GM21390 (cell line): ENCODE measurements at regions not wholly inside any gene's neighbourhood (a gene's known extent, or its start where the extent isn't known, plus 50 kb on each side); places are given as distances from the start of the nearest gene placed in this dataset.
"Not testable (repeated sequence)": the region's sequence is repeated elsewhere in the genome, so short reads cannot be mapped to it uniquely, and the experiment has no call there.

Experiments
- ATAC-seq: cut with Tn5 transposase; IDR thresholded peaks from one replicate; pipeline ENCODE4 v1.9.1; 2021; ENCODE audit not compliant: unreplicated experiment

DNA sequence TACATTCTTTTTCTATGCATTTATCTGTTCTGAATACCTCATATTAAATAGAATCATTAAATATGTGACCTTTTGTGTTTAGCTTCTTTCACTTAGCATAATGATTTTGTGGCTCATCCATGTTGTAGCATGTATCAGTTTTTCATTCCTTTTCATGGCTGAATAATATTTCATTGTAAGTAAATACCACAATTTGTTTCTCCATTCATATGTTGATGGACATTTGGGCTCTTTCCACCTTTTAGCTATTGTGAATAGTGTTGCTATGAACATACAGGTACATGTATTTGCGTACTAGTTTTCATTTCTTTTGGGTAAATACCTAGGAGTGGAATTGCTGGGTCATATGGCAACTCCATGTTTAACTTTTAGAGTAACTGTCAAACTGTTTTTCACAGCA is 85.1 kb downstream of the GNL3L start:
- ATAC-seq, result no peak

DNA sequence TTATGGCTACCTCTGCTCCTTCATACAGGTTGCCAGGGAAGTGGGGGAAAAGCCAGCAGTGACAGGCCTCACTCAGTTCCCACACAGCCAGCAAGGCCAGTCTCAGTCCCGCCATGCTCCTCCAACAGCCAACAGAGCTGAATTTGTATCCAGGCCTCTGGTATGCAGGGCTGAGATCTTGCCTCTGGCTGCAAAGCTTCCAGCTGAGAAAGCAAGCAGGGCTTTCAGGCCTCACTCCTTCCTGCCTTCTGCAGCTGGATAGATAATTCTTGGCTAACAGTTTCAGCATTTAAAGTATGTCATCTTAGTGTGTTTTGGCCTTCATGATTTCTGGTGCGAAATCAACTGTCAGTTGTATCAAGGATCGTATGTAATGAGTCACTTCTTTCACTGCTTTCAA is 103.6 kb downstream of the GNL3L start:
- ATAC-seq, result no peak

DNA sequence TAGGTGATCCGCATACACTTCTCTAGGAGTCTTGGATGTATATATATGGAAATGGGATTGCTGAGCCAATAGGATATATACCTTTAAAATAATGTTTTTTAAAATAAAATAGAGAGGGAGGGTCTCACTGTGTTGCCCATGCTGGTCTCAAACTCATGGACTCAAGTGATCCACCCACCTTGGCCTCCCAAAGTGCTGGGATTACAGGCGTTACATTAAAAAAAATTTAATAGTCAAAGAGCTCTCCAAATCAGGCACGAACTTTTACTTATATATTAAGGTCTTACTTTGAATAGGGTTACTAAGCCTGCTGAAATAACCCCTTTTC is 109.0 kb downstream of the GNL3L start:
- ATAC-seq, result no peak

DNA sequence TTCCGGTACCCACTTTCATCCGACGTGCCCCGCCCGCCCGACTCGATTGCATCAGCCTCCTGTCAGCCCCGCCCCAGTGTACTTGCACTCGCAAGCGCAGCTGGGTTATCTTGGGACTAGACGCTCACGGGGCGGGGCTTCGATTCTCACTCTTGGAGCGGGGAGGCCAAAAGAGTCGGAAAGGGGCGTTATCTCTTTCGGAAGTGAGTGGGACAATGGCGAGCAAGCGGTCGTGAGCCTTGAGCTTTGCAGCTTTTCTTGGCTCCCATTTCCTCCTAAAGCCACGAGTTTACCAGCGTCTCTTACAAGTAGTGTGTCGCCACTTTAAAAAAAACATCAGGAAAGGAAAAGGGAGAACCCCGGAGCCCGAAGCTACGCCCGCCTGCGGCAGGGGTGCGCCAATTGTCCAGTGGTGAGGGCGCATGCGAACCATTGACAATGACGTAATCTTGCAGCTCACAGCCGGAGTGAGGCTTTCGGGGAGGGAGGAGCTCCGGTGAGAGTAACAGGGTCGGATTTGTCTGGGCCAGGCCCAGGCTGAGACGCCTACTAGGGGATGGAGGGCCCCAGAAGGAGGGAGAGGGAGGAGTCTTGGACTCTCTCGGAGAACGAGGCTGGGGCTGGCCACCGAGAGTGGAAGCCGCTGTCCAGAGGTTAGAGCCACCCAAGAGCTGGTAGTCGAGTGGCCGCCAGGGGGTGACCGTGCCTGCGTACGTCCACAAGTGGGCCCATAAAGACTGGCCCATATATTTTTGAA is 109.5 kb downstream of the GNL3L start:
- ATAC-seq, result peak; percentile 94

DNA sequence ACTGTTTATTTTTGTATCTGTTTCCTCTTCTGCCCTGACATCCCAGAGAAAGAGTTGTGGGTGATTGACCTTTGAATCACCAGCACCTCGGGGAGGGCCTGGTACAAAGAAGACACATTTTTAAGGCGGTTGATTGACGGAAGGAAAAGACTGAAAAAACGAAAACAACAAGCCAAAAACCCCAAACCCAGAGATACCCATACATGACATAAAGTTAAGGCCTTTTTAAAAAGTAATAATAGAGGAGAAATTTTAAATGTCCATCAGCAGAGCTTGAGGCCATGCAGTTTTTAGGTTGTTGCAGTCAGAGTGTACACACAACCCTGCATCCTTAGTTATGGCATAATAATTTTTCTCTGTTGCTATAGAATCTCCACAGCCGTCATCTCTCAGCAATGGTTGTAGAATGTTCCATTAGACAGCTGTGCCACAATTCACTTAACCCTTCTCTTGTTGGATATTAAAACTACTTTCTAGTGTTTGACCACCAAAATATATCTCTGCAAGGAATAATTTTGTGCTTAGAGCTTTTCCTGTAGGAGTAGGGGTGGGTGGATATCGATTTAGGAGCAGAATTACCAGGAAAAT is 110.2 kb downstream of the GNL3L start:
- no peak for ATAC-seq

DNA sequence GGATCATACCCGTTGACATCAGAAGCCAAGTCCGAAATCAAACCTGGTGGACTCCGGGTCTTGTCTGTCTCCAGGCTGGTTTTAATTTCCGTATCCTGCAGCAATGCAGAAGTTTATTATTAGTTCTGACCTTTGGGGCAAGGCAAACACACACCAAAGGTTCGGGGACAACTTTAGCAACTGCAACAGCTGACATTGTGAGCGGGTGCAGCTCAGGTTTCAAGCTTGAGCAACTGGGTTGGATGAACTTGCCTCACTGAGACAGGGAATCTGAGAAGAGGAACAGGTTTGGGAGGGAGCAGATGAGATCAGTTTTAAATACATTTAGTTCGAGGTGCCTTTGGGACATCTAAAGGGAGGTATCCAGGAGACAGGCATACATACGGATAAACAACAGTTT is 110.7 kb downstream of the GNL3L start:
- ATAC-seq, result no peak

DNA sequence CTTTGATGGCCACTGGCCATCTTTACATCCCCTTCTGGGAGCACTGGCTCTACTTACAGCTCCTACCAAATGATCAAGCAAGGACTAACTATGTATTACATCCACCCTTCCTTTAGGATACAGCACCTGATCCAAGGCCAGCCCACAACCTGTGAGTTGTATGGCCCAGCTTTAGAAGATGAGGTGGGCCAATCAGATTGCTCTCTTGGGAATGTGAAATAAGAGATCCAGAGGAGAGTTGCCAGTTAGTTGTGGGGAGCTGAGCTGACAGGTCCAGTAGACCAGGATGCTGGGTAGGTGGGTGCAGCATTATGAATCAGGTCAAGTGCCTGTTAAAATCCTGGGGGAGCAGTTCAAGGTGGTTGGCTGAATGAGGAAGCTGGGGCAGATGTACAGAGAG is 111.5 kb downstream of the GNL3L start:
- ATAC-seq, result no peak

DNA sequence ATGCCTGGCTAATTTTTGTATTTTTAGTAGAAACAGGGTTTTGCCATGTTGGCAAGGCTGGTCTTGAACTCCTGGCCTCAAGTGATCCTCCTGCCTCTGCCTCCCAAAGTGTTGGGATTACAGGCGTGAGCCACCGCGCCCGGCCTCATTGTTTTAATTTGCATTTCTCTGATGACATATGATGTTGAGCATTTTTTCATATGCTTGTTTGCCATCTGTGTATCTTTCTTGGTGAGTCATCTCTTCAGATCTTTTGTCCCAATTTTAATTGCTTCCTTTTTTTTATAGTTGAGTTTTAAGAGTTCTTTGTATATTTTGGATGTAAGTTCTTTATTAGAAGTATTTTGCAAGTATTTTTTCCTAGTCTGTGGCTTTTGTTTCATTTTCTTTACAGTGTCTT is 117.6 kb downstream of the GNL3L start:
- ATAC-seq, result not testable (repeated sequence)

DNA sequence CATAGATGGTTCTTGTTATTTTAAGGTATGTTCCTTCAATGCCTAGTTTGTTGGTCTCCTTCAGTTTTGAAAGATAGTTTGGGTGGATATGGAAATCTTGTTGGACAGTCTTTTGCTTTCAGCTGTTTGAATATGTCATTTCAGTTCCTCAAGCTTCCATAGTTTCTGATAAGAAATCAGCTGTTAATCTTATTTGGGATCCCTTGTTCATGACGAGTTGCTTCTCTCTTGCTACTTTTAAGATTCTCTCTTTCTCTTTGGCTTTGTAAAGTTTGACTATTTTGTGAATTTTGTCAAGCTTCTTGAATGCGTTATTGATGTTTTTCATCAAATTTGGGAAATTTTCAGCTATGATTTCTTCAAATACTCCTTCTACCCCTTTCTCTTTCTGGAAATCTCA is 129.5 kb downstream of the GNL3L start:
- ATAC-seq, result no peak

DNA sequence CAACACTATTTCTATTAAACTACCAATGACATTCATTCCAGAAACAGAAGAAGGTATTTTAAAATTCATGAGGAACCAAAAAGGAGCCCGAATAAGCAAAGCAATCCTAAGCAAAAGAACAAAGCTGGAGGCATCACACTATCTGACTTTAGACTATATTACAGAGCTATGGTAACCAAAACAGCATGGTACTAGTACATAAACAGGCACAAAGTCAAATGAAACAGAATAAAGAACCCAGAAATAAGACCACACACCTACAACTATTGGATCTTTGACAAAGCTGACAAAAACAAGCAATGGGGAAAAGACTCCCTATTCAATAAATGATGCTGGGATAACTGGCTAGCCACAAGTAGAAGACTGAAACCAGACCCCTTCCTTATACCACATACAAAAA is 122.3 kb downstream of the ITIH6 start:
- no peak for ATAC-seq

DNA sequence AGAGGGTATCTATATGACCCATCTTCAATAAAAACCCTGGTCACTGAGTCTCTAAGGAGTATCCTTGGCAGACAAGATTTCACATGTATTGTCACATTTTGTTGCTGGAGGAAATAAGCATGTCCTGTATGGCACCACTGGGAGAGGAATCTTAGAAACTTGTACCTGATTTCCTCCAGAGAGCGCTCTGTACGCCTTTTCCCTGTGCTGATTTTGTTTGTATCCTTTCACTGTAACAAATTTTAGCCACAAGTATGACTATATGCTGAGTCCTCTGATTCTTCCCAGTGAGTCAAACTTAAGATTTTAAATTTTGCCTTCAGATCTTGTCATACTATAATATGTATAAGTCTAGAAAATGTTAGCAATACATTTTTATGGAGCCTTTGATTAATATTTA is 102.8 kb downstream of the ITIH6 start:
- ATAC-seq, result no peak

DNA sequence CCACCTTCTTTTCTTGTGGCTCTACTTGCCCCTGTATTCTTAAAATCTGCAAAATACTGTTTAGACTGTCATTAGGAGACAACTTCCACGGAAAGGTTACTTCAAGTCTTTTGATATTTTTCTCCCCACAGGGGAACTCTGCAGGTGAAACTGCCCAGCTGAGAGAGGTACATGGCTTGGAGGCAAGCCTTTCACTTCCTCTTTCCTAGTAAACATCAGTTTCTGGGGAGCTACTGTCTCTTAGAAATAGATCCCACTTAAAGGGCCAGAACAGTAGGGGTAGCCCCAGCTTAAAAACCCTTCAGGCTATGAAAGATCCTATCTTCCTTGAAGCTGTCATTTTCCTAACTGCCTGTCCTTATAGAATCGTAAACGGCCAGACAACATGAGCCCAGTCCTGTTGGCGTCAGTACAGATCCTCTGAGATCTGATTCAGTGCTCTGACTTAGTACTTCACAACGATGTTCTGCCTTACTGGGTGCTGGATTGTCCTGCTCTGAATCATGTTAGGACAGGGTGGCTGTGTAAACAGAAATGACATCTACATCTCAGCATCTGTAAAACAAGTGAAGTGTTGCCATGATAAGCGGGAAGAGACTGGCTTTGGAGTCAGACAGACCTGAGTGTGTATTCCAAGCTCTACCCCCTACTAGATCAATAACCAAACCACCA is 102.1 kb downstream of the ITIH6 start:
- peak; percentile 95 for ATAC-seq
